Caco-2 (cell line): ENCODE measurements at regions not wholly inside any gene's neighbourhood (a gene's known extent, or its start where the extent isn't known, plus 50 kb on each side); places are given as distances from the start of the nearest gene placed in this dataset.

ENCODE experiments used
- BruUV-seq: library from RNA; stranded (reverse); fragments of 400-500 nt; replicated peaks from 2 replicates; lab custom pipeline; 2021; lab: Mats Ljungman, UMichigan
- CTCF ChIA-PET: fragments of 300-600 bp; sonication (Branson Sonifier 250); formaldehyde crosslinking; loops from one replicate; lab custom pipeline; 2022; ENCODE audit warnings: antibody characterized with exemption; lab: Charles Lee
- POLR2A ChIA-PET: fragments of 300-600 bp; sonication (Branson Sonifier 250); formaldehyde crosslinking; loops from one replicate; lab custom pipeline; 2022; ENCODE audit warnings: antibody characterized with exemption; lab: Charles Lee
- DNase-seq, 2 experiments: peaks; one replicate each; pipeline versions ENCODE4 v3.0.0 to v3.0.0-alpha.2; 2020 to 2022
- H3K27me3 ChIP-seq: replicated peaks from 2 replicates; pipeline ENCODE4 v1.6.0; 2011; ENCODE audit warnings: low read length; ENCODE audit not compliant: control insufficient read depth, insufficient read depth
- H3K36me3 ChIP-seq: 2 replicates; pipeline ENCODE4 v1.5.1; 2011; ENCODE audit warnings: low read length; ENCODE audit not compliant: control insufficient read depth, insufficient read depth
- H3K4me1 ChIP-seq: fragments of 250-450 bp; sonication (Bioruptor Pico); 2 replicates; pipeline ENCODE4 v1.5.1; 2020; ENCODE audit warnings: mild to moderate bottlenecking
- H3K4me3 ChIP-seq: 2 replicates; pipeline ENCODE4 v1.5.1; 2011; ENCODE audit warnings: low read depth, mild to moderate bottlenecking, control low read depth, low read length
- H3K9me3 ChIP-seq: fragments of 250-450 bp; sonication (Bioruptor Pico); 2 replicates; pipeline ENCODE4 v1.5.1; 2020; ENCODE audit warnings: mild to moderate bottlenecking, moderate library complexity
- H3K27ac Mint-ChIP-seq: one replicate; pipeline ENCODE4 v1.8.0; 2022; ENCODE audit warnings: mixed read lengths; ENCODE audit not compliant: unreplicated experiment
- H3K27me3 Mint-ChIP-seq: one replicate; pipeline ENCODE4 v1.8.0; 2022; ENCODE audit warnings: mixed read lengths; ENCODE audit not compliant: insufficient read depth, unreplicated experiment
- H3K36me3 Mint-ChIP-seq: one replicate; pipeline ENCODE4 v1.8.0; 2022; ENCODE audit warnings: mild to moderate bottlenecking, mixed read lengths; ENCODE audit not compliant: insufficient read depth, unreplicated experiment
- H3K4me1 Mint-ChIP-seq: one replicate; pipeline ENCODE4 v1.8.0; 2022; ENCODE audit warnings: low read depth, mixed read lengths; ENCODE audit not compliant: unreplicated experiment
- H3K4me3 Mint-ChIP-seq: one replicate; pipeline ENCODE4 v1.8.0; 2022; ENCODE audit warnings: mild to moderate bottlenecking, moderate library complexity, mixed read lengths; ENCODE audit not compliant: unreplicated experiment
- H3K9me3 Mint-ChIP-seq: one replicate; pipeline ENCODE4 v1.8.0; 2022; ENCODE audit warnings: mixed read lengths; ENCODE audit not compliant: unreplicated experiment
- CTCF ChIP-seq, 2 experiments: fragments of 200-600 bp in 1 of 2; IDR thresholded peaks; 1 replicate in 1 of 2; 2 replicates in 1 of 2; pipeline versions ENCODE4 v1.5.1 to v1.8.0; 2011 to 2022; ENCODE audit warnings: antibody characterized with exemption in 1 of 2, control low read depth in 1 of 2, inconsistent platforms in 1 of 2, low read depth in 1 of 2, low read length in 1 of 2, mild to moderate bottlenecking in 1 of 2, moderate library complexity in 1 of 2; ENCODE audit not compliant: insufficient read depth in 1 of 2, severe bottlenecking in 1 of 2, unreplicated experiment in 1 of 2
- intact Hi-C: fragments of 100-400 bp; cut with micrococcal nuclease; formaldehyde crosslinking; loops from one replicate; pipeline ENCODE4 v1.10.0; 2022; ENCODE audit not compliant: unreplicated experiment

- BruUV-seq = no TSS peak
- no peaks in the 10 kb centered on the region for H3K36me3 Mint-ChIP-seq
- no peak for DNase-seq
- ChIA-PET POLR2A (interaction anchor here (0.6 kb wide), 1 partner anchor 609 kb away, joined by 4 read pairs; no protein-coding TSS in a partner anchor), CTCF (no interaction called here)
- H3K27me3 Mint-ChIP-seq = no peaks in the 10 kb centered on the region
- H3K9me3 Mint-ChIP-seq = no peaks in the 10 kb centered on the region
- intact Hi-C loops = loop anchor here (10.0 kb wide), 1 partner anchor 206 kb away; no protein-coding TSS in a partner anchor
- no peak overlapping the region for H3K4me3 Mint-ChIP-seq
- no peak overlapping the region for H3K27ac Mint-ChIP-seq
- H3K36me3 ChIP-seq = no peaks in the 10 kb centered on the region
- no peaks in the 10 kb centered on the region for H3K27me3 ChIP-seq
- peaks cover 2% of the 10 kb centered on the region for H3K4me1 Mint-ChIP-seq
- no peaks in the 10 kb centered on the region for H3K9me3 ChIP-seq
- H3K4me1 ChIP-seq = peaks cover 3% of the 10 kb centered on the region; the same call in 1 of the 2 replicates
- H3K4me3 ChIP-seq = no peak overlapping the region
- no peak for TF ChIP-seq CTCF (IDR thresholded peaks at IDR 0.05; ENCODE audit: insufficient read depth in 1 of 2, low read depth in 1 of 2, low read length in 1 of 2, severe bottlenecking in 1 of 2, unreplicated experiment in 1 of 2)
Measured at GRCh38 chr4:30600246-30601017, 119.7 kb upstream of the PCDH7 start.

- no peaks in the 10 kb centered on the region for H3K27me3 Mint-ChIP-seq
- H3K27me3 ChIP-seq = no peaks in the 10 kb centered on the region
- H3K36me3 Mint-ChIP-seq = no peaks in the 10 kb centered on the region
- peaks cover 11% of the 10 kb centered on the region for H3K4me1 ChIP-seq
- ChIA-PET CTCF (no interaction called here), POLR2A (no interaction called here)
- no TSS peak for BruUV-seq
- no peaks in the 10 kb centered on the region for H3K9me3 Mint-ChIP-seq
- no peaks in the 10 kb centered on the region for H3K36me3 ChIP-seq
- H3K4me3 Mint-ChIP-seq = no peak overlapping the region
- DNase-seq = no peak
- intact Hi-C loops = loop anchor here (10.0 kb wide), 1 partner anchor 206 kb away; no protein-coding TSS in a partner anchor
- no peak overlapping the region for H3K27ac Mint-ChIP-seq
- TF ChIP-seq CTCF (IDR thresholded peaks at IDR 0.05; ENCODE audit: insufficient read depth in 1 of 2, low read depth in 1 of 2, low read length in 1 of 2, severe bottlenecking in 1 of 2, unreplicated experiment in 1 of 2) = no peak
- H3K4me3 ChIP-seq = no peak overlapping the region
- no peaks in the 10 kb centered on the region for H3K9me3 ChIP-seq
- peaks cover 7% of the 10 kb centered on the region for H3K4me1 Mint-ChIP-seq
Measured at GRCh38 chr4:30601070-30601865, 118.9 kb upstream of the PCDH7 start.

- intact Hi-C loops = loop anchor here (1.0 to 10.0 kb wide), 3 partner anchors 52 to 211 kb away; no protein-coding TSS in a partner anchor
- Histone ChIP-seq H3K9me3 (no peaks in the 10 kb centered on the region), H3K4me1 (peaks cover 14% of the 10 kb centered on the region), H3K36me3 (no peaks in the 10 kb centered on the region), H3K27me3 (no peaks in the 10 kb centered on the region), H3K4me3 (no peak overlapping the region)
- no peak for TF ChIP-seq CTCF (IDR thresholded peaks at IDR 0.05; ENCODE audit: insufficient read depth in 1 of 2, low read depth in 1 of 2, low read length in 1 of 2, severe bottlenecking in 1 of 2, unreplicated experiment in 1 of 2)
- Mint-ChIP-seq H3K9me3 (no peaks in the 10 kb centered on the region), H3K27me3 (no peaks in the 10 kb centered on the region), H3K4me1 (peaks cover 7% of the 10 kb centered on the region), H3K36me3 (no peaks in the 10 kb centered on the region), H3K4me3 (no peak overlapping the region), H3K27ac (peak overlapping the region; percentile 73)
- DNase-seq = peak; percentile 47 to 48
- POLR2A ChIA-PET = no interaction called here
- CTCF ChIA-PET = no interaction called here
- BruUV-seq = TSS peak; percentile 68
Measured at GRCh38 chr4:30605616-30606190, 114.5 kb upstream of the PCDH7 start.
